ENCODE measurements at regions not wholly inside any gene's neighbourhood (a gene's known extent, or its start where the extent isn't known, plus 50 kb on each side); places are given as distances from the start of the nearest gene placed in this dataset.

- no peak for TF ChIP-seq CTCF (conservative IDR thresholded peaks at IDR 0.05)
- TF ChIP-seq ZFX (IDR thresholded peaks at IDR 0.05), result no peak
Observed at GRCh38 chr15:53378096-53378800, 381.2 kb downstream of the WDR72 start.

Measured in C4-2B (cell line).